ENCODE measurements at regions not wholly inside any gene's neighbourhood (a gene's known extent, or its start where the extent isn't known, plus 50 kb on each side); places are given as distances from the start of the nearest gene placed in this dataset.
A peak's percentile ranks its signal among the peaks of the same experiment; 100 is the strongest.
"Not testable (repeated sequence)": the region's sequence is repeated elsewhere in the genome, so short reads cannot be mapped to it uniquely, and the experiment has no call there.

GRCh38 chr15:98080791-98081190, 120.3 kb downstream of the ARRDC4 start:
- no peak for DNase-seq (ENCODE audit: low read depth)
- TF ChIP-seq, protein P1, sequence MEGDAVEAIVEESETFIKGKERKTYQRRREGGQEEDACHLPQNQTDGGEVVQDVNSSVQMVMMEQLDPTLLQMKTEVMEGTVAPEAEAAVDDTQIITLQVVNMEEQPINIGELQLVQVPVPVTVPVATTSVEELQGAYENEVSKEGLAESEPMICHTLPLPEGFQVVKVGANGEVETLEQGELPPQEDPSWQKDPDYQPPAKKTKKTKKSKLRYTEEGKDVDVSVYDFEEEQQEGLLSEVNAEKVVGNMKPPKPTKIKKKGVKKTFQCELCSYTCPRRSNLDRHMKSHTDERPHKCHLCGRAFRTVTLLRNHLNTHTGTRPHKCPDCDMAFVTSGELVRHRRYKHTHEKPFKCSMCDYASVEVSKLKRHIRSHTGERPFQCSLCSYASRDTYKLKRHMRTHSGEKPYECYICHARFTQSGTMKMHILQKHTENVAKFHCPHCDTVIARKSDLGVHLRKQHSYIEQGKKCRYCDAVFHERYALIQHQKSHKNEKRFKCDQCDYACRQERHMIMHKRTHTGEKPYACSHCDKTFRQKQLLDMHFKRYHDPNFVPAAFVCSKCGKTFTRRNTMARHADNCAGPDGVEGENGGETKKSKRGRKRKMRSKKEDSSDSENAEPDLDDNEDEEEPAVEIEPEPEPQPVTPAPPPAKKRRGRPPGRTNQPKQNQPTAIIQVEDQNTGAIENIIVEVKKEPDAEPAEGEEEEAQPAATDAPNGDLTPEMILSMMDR (IDR thresholded peaks at IDR 0.05; ENCODE audit: insufficient read depth, low read length): no peak

DNA sequence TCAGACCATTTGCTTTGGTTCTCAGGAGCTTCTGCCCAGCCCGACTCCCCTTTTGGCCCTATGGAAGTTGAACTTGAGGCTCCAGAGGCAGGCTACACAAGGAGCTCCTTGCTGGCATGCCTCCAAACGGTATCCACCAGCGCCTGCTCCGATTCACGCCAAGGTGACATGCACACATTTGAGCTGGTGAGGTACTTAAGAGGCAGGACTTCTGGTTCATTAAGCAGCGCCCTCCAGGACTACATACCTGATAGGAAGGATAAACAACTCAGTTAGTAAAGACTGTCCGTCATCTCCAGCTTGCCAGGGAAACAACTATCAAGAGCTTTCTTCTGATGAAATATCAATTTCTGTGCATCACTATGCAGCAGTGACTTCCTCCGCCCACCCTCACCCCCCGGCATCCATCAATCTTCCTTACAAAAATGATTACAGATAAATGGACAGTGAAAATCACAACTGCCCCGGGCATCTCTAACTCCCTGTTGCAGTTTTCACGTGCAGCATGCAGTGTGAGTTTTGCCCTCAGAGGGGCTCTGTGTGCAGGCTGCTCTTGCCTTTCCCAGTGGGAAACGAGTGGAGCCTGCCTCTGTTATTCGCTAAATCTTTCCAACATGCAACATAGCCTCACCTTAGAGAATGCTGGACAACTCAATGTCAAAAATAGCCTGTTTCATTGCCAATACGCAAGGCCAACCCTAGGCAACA, 122.9 kb downstream of the ARRDC4 start:
- TF ChIP-seq, protein P1 (IDR thresholded peaks at IDR 0.05; ENCODE audit: insufficient read depth, low read length): peak; percentile 7
- H3K4me3 ChIP-seq (ENCODE audit: low read depth, low read length): no peak overlapping the region
- no peak for DNase-seq (ENCODE audit: low read depth)

More at GRCh38 chr15:98080791-98081190, 120.3 kb downstream of the ARRDC4 start:
- no peak overlapping the region for H3K4me3 ChIP-seq (ENCODE audit: low read depth, low read length)

- TF ChIP-seq, protein P1 (IDR thresholded peaks at IDR 0.05; ENCODE audit: insufficient read depth, low read length): peak; percentile 69
- H3K4me3 ChIP-seq (ENCODE audit: low read depth, low read length): no peak overlapping the region
- DNase-seq (ENCODE audit: low read depth): peak; percentile 90
Measured at GRCh38 chr15:98085003-98085639, 124.6 kb downstream of the ARRDC4 start.

DNA sequence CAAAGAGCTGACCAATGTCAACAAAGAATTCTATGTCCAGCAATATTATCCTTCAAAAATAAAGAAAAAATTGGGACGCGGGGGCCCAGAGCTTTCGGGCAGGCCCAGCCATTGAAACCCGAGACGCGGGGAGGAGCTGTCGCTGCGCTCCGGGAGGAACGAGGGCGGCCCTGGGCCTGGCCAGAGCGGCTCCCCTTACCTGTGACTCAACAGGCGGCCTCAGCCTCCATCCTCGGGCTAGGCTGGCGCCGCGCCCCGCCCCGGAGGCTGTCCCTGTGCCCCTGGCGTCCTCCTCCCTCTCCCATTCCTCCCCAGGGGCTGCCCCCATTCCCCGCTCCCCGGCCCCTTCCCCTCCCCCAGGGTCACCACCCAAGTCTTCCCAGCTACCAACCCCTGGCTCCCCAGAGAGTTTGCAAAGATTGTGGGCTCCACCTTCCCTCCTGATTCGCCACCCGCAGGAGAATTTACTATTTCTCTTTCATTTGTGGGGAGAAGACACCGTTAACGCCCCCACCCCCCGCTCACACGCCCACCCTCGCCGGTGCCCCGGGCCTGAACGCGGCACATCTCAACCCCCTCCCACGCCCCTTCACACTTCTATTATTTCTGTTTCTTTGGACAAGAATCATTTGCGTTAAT, 127.9 kb downstream of the ARRDC4 start:
- DNase-seq (ENCODE audit: low read depth); H3K4me3 ChIP-seq (ENCODE audit: low read depth, low read length): not testable (repeated sequence)

DNA sequence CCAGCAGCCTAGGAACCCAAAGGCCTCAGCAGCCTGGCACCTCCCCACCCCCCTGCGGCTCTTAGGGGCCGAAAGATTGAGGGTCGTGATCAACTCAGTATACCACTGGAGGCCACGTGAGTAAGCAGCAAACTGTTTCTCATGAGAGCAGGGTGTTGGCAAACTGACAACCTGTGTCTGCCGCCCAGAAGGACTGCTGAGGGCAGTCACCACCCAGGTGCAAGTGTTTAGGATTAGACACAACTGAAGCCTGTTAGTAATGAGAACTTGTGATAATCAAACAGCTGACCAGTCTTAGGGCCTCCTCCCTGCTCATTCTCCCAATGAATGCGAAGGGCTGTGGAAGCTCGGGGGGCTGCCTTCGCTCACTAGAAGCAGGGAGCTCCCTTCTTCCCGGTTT, 128.8 kb downstream of the ARRDC4 start:
- DNase-seq (ENCODE audit: low read depth); H3K4me3 ChIP-seq (ENCODE audit: low read depth, low read length): not testable (repeated sequence)

DNA sequence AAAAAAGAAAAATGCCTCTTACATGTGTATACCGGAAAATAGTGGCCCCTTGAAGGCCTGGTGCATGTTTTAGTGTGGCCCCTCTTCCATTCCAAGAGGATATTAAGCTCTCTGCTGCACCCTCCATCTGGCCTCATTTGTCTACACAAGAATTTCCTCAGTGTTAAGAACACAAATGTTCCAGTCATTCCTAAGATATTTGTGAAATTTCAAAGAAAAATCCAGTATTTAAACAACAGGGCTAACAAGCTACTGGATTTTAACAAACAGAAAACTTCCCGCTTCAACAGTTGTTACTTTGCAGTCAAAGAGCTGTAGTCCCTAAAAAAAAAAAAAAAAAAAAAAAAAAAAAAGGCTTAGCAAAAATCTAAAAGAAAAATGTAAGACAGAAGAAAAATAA, 137.5 kb downstream of the ARRDC4 start:
- H3K4me3 ChIP-seq (ENCODE audit: low read depth, low read length); DNase-seq (ENCODE audit: low read depth): not testable (repeated sequence)

DNA sequence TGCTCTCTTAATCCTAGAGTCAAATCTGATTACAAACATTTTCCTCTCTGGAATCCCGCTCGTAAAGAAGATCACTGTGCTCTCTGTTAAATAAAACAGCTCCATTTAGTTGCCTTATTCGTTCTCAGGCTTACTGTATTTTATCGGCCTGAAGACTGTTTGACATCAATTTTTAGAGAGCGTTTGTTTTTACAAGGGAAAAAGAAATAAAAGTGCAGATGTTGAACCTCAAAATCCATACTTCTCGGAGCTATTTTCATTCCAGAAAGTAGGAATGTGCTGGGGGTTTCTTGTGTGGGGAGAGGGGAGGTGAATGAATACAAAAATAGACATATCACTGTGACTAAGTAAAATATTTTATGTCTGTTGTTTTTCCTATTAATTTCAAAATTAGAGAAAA, 140.1 kb downstream of the ARRDC4 start:
- not testable (repeated sequence) for DNase-seq (ENCODE audit: low read depth); H3K4me3 ChIP-seq (ENCODE audit: low read depth, low read length)

- no peak overlapping the region for H3K4me3 ChIP-seq (ENCODE audit: low read depth, low read length)
- DNase-seq (ENCODE audit: low read depth): no peak
- TF ChIP-seq, protein P1 (IDR thresholded peaks at IDR 0.05; ENCODE audit: insufficient read depth, low read length): no peak
Measured at GRCh38 chr15:98103570-98103969, 143.1 kb downstream of the ARRDC4 start.

DNA sequence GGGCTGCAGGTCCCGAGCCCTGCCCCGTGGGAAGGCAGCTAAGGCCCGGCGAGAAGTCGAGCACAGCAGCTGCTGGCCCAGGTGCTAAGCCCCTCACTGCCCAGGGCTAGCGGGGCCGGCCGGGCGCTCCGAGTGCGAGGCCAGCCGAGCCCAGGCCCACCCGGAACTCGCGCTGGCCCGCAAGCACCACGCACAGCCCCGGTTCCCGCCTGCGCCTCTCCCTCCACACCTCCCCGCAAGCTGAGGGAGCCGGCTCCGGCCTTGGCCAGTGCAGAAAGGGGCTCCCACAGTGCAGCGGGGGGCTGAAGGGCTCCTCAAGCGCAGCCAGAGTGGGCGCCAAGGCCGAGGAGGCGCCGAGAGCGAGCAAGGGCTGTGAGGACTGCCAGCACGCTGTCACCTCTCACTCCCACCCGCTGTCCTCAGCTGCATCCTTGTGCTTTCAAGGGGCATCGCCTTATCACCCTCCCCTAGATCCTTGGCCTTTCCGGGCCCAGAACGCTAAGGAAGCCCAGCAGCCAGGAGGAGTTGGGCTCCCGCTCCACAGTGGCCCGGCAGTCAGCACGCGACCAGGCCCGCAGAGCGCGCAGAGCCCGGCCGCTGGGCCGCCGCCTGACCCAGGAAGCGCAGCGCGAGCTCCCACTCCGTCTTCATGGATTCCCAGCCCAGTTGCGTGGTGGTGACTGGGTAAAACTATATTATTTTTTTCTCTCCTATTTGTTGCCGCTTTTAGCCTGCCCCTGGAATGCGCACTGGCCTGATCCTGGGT, 144.1 kb downstream of the ARRDC4 start:
- not testable (repeated sequence) for DNase-seq (ENCODE audit: low read depth); H3K4me3 ChIP-seq (ENCODE audit: low read depth, low read length)

GRCh38 chr15:98106615-98107194, 146.2 kb downstream of the ARRDC4 start:
- not testable (repeated sequence) for DNase-seq (ENCODE audit: low read depth); H3K4me3 ChIP-seq (ENCODE audit: low read depth, low read length)
